NCI-H1092 (cell line): ENCODE measurements at regions not wholly inside any gene's neighbourhood (a gene's known extent, or its start where the extent isn't known, plus 50 kb on each side); places are given as distances from the start of the nearest gene placed in this dataset.

Source experiments
- DNase-seq: peaks from one replicate; lab custom pipeline; 2025; lab: John Stamatoyannopoulos, UW

DNA sequence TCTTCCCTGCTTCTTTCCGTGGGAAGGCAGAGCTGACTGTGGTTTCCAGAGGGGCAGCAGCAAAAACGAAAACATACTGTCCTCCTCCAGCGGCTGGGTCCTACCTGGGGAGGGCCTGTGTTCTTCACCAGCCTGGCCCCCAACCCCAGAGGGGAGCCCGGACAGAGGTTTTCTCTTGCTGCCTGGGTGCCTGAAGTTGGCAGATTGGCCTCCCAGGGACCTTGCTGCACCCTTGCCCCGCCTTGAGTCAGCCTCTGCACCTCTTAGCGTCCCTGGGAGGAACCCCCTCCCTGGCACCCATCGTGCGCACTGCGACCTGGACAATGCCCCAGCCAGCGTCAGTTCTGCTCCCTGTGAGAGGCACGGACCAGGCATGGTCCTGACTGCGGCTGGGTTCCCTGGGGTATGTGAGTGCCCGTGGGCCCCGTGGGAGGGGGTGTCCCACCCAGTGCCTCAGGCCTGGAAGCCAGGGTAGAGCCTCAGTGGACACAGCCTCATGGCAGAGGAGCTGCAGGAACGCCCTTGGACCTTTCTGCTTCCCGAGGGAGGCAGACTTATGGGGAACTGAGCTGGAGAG, 56.8 kb upstream of the PRR23E start:
- no peak for DNase-seq

DNA sequence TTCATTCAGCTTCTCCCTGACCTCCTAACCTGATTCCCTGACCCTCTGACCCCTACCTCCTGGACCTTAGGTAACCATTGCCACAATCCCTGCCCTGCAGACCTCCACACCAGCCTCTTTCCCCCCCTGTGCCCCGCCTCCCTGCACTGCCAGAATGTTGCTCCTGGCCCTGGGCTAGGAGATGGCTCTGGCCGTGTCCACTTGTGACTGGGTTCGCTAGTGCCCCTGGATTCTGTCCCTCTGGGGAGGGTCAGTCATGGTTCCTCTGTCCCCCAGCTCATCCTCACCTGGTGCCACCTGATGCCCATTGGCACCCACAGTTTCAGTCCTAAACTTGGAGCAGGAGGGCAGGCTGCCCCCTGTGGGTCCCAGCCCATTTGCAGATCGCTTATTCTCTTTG, 56.2 kb upstream of the PRR23E start:
- DNase-seq: no peak

DNA sequence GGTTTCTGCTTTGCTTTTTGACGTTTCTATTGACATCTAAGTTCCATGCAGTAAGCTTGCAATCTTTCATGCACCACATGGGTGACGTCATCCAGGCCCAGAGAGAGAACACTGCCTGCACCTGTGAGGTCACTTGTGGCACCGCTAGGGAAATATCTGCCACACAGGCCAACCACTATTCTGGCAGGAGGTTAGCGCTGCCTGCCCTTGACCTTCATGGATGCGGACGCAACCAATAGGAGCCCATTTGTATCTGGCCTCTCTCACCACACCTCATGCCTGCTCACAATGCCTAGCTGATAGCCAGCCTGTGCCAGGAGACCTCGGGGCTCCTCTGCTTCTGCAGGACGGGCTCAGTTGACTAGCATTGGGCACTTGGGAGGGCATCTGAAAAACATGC, 55.8 kb upstream of the PRR23E start:
- DNase-seq: no peak

DNA sequence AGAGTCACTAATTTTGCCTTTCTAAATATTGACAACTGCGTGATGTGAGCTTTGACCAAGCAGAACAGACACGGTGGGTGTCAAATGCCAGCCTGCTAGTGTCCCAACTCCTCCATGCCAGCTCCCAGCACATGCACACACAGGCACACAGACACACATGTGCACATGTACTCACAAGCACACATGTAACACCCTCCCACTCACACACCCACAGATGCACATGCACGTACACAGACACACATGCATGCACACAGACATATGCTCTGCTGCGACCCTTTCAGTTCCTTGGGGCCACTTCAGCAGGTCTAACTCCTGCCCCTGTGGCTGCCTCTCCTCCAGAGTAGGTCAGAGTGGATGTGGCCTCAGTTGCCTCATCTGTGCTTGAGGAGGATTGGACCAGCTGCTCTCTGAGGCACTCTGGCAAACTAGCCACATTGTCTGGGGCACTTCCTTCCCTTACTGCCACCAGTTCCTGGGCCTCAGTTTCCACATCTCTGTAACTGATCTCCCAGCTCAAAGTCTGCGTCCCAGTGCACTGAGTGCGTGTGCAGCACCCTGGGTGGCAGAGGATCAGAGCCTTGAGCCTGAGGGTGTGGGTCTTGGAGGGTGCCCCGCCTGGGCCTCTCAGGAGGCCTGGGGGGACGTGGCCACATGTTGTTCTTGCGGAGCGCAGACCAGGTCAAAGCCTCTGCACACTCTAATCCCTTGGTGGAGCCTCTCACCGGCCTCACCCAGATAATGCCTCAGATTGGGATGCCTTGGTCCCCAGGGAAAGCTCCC, 55.0 kb upstream of the PRR23E start:
- DNase-seq: no peak

DNA sequence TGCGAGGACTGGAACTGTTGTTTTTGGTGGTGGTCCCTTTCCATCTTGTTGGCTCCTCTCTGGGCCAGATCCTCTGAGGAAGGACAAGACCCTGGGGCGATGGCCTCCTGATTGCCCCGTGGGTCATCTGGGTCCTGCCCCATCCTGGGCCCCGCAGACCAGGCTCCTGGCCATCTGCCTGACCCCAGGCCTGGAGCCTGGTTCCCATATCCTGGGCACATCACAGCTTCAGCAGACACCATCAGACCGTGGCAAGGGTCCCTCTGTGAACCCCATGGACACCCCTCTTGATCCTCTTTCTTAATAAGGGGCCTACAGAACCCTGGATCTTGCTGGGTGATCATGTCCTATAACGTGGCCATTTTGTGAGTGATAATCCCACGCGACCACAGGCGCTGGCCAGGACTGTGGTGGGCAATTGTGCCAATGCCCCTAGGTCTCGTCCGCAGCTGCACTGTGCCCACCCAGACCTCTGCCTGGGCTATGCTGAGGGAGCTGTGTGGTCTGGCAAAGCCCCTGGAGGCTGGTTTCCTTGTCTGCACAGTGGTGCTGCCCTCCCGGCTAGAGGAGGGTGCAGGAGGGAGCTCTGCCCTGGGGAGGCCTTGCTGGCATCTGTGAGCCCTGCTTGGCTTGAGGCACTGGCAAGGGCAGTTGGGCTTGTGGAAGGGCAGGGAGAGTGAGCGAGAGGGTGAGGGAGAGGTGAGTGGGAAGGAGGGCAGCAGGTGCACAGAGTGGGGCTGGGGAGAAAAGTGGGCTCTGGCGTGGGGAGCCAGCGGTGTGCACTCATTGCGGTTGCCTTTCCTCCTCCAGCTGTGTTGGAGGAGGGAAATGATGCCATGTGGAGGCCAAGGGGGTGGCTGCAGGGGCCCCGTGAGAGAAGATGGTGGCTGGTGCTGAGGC, 53.1 kb upstream of the PRR23E start:
- no peak for DNase-seq

DNA sequence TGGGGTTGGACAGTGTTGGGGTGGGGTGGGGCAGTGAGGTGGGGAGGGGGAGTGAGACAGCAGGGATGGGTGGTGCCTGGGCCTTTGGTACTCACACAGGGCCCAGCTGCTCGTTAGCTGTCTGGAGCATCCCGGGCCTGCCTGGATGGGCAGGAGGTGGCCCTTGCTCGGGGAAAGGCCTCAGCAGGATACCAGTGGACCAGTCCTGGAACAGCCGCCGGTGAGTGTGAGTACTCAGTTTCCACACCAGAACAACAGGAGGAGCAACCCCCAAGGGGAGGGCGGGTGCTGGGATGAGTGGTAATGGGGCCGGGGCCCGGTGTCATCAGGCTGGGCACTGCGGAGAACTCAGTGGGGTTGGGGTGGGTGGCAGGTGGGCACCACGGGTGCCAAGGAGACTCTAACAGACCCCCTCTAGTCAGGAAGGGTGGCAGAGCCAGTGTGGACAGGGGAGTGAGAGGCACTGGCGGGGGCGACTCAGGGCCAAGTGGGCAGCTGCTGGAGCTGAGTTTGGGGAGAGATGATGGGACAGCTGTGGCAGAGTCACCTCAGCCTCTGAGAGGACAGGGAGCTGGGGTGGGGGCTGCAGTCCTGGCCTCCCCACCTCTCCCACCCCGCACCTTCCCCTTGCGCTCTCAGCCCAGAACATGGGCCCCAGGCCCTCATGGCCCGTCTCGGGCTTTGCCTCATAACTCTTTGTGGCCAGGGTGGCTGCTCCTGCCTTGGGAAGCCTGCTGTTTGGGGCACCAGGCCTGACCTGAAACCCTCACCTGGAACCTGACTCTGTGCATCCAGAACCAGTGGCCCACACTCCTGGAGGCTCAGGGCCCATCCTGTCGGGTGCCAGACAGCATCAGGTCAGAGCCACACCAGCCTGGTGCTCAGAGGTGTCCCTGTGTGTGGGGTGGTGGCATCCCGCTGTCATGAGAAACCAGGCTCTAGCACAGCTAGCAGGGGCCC, 52.1 kb upstream of the PRR23E start:
- no peak for DNase-seq

DNA sequence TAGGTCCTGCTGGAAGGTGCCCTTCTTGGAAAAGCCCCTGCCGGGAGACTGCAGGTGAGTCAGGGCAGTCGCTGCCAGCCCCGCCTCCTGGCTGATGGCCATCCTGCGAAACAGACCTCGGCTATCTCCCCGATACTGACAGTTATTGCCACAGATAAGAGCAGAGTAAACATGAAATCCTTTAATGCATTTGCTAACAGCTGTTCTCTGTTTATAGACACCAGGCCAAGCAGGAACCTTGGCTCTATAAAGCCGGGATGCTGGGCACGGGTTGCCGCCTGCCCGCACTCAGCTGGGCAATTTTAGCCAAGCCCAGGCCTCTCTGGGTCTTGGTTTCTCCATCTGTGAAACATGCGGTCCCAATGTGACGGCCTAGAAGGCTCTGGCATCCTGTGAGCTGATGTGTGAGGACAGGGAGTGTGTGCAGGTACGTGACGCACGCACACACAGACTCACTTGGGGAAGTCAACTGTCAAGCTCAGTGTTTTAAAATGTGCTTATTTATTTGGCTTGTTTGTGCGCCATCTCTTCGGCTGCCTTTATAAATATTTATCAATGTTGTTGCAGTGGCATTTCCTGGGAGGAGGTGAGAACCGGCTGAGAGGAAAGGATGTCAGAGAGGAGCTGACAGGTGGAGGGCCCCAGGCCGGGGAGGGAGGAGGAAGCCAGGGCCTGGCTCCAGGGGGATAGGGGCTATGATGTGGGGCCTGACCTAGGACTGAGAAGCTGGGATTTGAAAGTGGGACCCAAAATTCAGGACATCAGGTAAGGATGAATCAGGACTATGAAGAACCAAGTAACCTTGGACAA, 50.8 kb upstream of the PRR23E start:
- DNase-seq: peak; percentile 94
